T-cell (primary cell): ENCODE measurements at regions not wholly inside any gene's neighbourhood (a gene's known extent, or its start where the extent isn't known, plus 50 kb on each side); places are given as distances from the start of the nearest gene placed in this dataset.
A peak's percentile ranks its signal among the peaks of the same experiment; 100 is the strongest.

ENCODE experiments used
- ATAC-seq, 4 experiments: fragments of 200-7000 bp in 3 of 4; fragments of 150-1000 bp in 1 of 4; cut with Tn5 transposase; replicated peaks in 1 of 4; 1 replicate in 3 of 4; 2 replicates in 1 of 4; pipeline ENCODE4 v1.10.0; 2021; ENCODE audit warnings: moderate library complexity in 3 of 4, mild to moderate bottlenecking in 2 of 4, moderate number of reproducible peaks in 1 of 4
- CTCF ChIA-PET, 2 donors: fragments of 300-600 bp; sonication (Branson Sonifier 250); formaldehyde crosslinking; loops; one replicate each; lab custom pipeline; 2022; ENCODE audit warnings: antibody characterized with exemption in 2 of 2; lab: Charles Lee
- POLR2A ChIA-PET, 2 donors: fragments of 300-600 bp; sonication (Branson Sonifier 250); formaldehyde crosslinking; loops; one replicate each; lab custom pipeline; 2022; ENCODE audit warnings: antibody characterized with exemption in 2 of 2; lab: Charles Lee
- DNase-seq, 35 experiments: peaks; one replicate each; pipeline versions ENCODE4 v3.0.0 to v3.0.0-alpha.2; 2013 to 2023
- H3K27ac ChIP-seq: one replicate; pipeline ENCODE4 v1.5.1; 2013; ENCODE audit warnings: low read length
- H3K27me3 ChIP-seq, 2 experiments: replicated peaks in 1 of 2; 1 replicate in 1 of 2; 2 replicates in 1 of 2; pipeline versions ENCODE4 v1.6.1 to v1.7.0; 2013; ENCODE audit warnings: low read length in 1 of 2, mixed read lengths in 1 of 2; ENCODE audit not compliant: control insufficient read depth in 2 of 2, insufficient read depth in 2 of 2; ENCODE audit errors: extremely low read depth in 1 of 2
- H3K36me3 ChIP-seq, 2 donors: 1 replicate in 1 of 2; 2 replicates in 1 of 2; pipeline versions ENCODE4 v1.6.1 to v1.7.0; 2013; ENCODE audit warnings: low read length in 1 of 2; ENCODE audit not compliant: control insufficient read depth in 2 of 2, insufficient read depth in 1 of 2; ENCODE audit errors: extremely low read depth in 1 of 2
- H3K4me1 ChIP-seq, 2 experiments: 1 replicate in 1 of 2; 2 replicates in 1 of 2; pipeline versions ENCODE4 v1.6.1 to v1.7.0; 2013; ENCODE audit warnings: low read length in 2 of 2, mixed read lengths in 1 of 2; ENCODE audit not compliant: insufficient read depth in 2 of 2, control insufficient read depth in 1 of 2; ENCODE audit errors: extremely low read depth in 1 of 2
- H3K4me3 ChIP-seq, 2 donors: 1 replicate in 1 of 2; 2 replicates in 1 of 2; pipeline versions ENCODE4 v1.5.1 to v1.7.0; 2013; ENCODE audit warnings: mild to moderate bottlenecking in 2 of 2, low read length in 1 of 2, moderate library complexity in 1 of 2; ENCODE audit not compliant: control insufficient read depth in 1 of 2; ENCODE audit errors: extremely low read depth in 1 of 2
- H3K9me3 ChIP-seq: 2 replicates; pipeline ENCODE4 v1.7.0; 2013
- H3K27ac Mint-ChIP-seq, 2 donors: one replicate each; pipeline ENCODE4 v1.8.0; 2020 to 2021; ENCODE audit warnings: mild to moderate bottlenecking in 2 of 2, mixed read lengths in 2 of 2
- H3K27me3 Mint-ChIP-seq, 2 donors: one replicate each; pipeline ENCODE4 v1.8.0; 2021 to 2022; ENCODE audit warnings: mixed read lengths in 2 of 2
- H3K36me3 Mint-ChIP-seq: one replicate; pipeline ENCODE4 v1.8.0; 2021; ENCODE audit warnings: mixed read lengths
- H3K4me1 Mint-ChIP-seq, 3 donors: one replicate each; pipeline ENCODE4 v1.8.0; 2020 to 2022; ENCODE audit warnings: mixed read lengths in 3 of 3, mild to moderate bottlenecking in 1 of 3
- H3K4me3 Mint-ChIP-seq, 3 donors: one replicate each; pipeline ENCODE4 v1.8.0; 2020 to 2022; ENCODE audit warnings: mild to moderate bottlenecking in 3 of 3, mixed read lengths in 3 of 3, moderate library complexity in 3 of 3
- H3K9me3 Mint-ChIP-seq, 3 donors: one replicate each; pipeline ENCODE4 v1.8.0; 2020 to 2022; ENCODE audit warnings: mixed read lengths in 3 of 3
- WGBS: methylation state at CpG from one replicate; pipeline ENCODE4 v1.1.5; 2013; ENCODE audit warnings: missing lambda C conversion rate; ENCODE audit not compliant: insufficient coverage; 5-methylcytosine and 5-hydroxymethylcytosine counted together

GRCh38 chr7:128165927-128166420 is 75.1 kb upstream of the LEP start:
- peak overlapping the region in 1 of 2 donors; percentile 73 for H3K4me3 ChIP-seq
- Mint-ChIP-seq H3K9me3 (peaks cover 0 to 4% (median 0%) of the 10 kb centered on the region in 3 donors), H3K27me3 (peaks cover 64 to 82% of the 10 kb centered on the region in 2 donors), H3K36me3 (no peaks in the 10 kb centered on the region), H3K27ac (no peak overlapping the region), H3K4me3 (peak overlapping the region; percentile 38 to 78 (median 46)), H3K4me1 (peaks cover 18 to 32% (median 23%) of the 10 kb centered on the region in 3 donors)
- ATAC-seq = no peak
- H3K27me3 ChIP-seq = peaks cover 10 to 91% of the 10 kb centered on the region in 2 experiments
- no peaks in the 10 kb centered on the region for H3K36me3 ChIP-seq
- CTCF ChIA-PET = no interaction called here
- WGBS = 31% methylated on average over 12 of the region's 14 CpGs
- H3K9me3 ChIP-seq = no peaks in the 10 kb centered on the region
- POLR2A ChIA-PET = no interaction called here
- no peak for DNase-seq
- H3K27ac ChIP-seq = no peak overlapping the region
- H3K4me1 ChIP-seq = peaks cover 3 to 26% of the 10 kb centered on the region in 2 experiments

GRCh38 chr7:128166603-128167041 is 74.5 kb upstream of the LEP start:
- ChIA-PET CTCF (no interaction called here), POLR2A (interaction anchor here in 1 of 2 donors (0.7 kb wide), 1 partner anchor 33 kb away, joined by 5 read pairs; no protein-coding TSS in a partner anchor)
- H3K9me3 ChIP-seq = no peaks in the 10 kb centered on the region
- H3K27ac Mint-ChIP-seq = no peak overlapping the region
- peaks cover 7 to 94% of the 10 kb centered on the region in 2 experiments for H3K27me3 ChIP-seq
- H3K27me3 Mint-ChIP-seq = peaks cover 60 to 84% of the 10 kb centered on the region in 2 donors
- peaks cover 18 to 32% (median 23%) of the 10 kb centered on the region in 3 donors for H3K4me1 Mint-ChIP-seq
- H3K36me3 Mint-ChIP-seq = no peaks in the 10 kb centered on the region
- peak overlapping the region; percentile 37 to 73 for H3K4me3 ChIP-seq
- DNase-seq = peak in 3 of 35 experiments; percentile 9 to 15 (median 15)
- H3K27ac ChIP-seq = no peak overlapping the region
- peak overlapping the region; percentile 64 to 78 (median 70) for H3K4me3 Mint-ChIP-seq
- peaks cover 3 to 26% of the 10 kb centered on the region in 2 experiments for H3K4me1 ChIP-seq
- no peaks in the 10 kb centered on the region for H3K36me3 ChIP-seq
- peaks cover 0 to 4% (median 0%) of the 10 kb centered on the region in 3 donors for H3K9me3 Mint-ChIP-seq
- 3% methylated on average over 44 of the region's 44 CpGs for WGBS
- peak in 2 of 4 experiments; percentile 14 to 28 for ATAC-seq

GRCh38 chr7:128167042-128167701 is 73.9 kb upstream of the LEP start:
- peak in 3 of 35 experiments; percentile 6 to 34 (median 15) for DNase-seq
- peaks cover 0 to 4% (median 0%) of the 10 kb centered on the region in 3 donors for H3K9me3 Mint-ChIP-seq
- peaks cover 57 to 81% of the 10 kb centered on the region in 2 donors for H3K27me3 Mint-ChIP-seq
- CTCF ChIA-PET = no interaction called here
- peak; percentile 10 to 51 (median 19) for ATAC-seq
- peak overlapping the region; percentile 64 to 78 (median 71) for H3K4me3 Mint-ChIP-seq
- Histone ChIP-seq H3K4me3 (peak overlapping the region; percentile 37 to 73), H3K27me3 (peaks cover 7 to 96% of the 10 kb centered on the region in 2 experiments), H3K36me3 (no peaks in the 10 kb centered on the region), H3K4me1 (peaks cover 3 to 26% of the 10 kb centered on the region in 2 experiments), H3K9me3 (no peaks in the 10 kb centered on the region), H3K27ac (no peak overlapping the region)
- H3K4me1 Mint-ChIP-seq = peaks cover 18 to 32% (median 23%) of the 10 kb centered on the region in 3 donors
- no peaks in the 10 kb centered on the region for H3K36me3 Mint-ChIP-seq
- H3K27ac Mint-ChIP-seq = no peak overlapping the region
- POLR2A ChIA-PET = interaction anchor here in 1 of 2 donors (0.7 kb wide), 1 partner anchor 34 kb away, joined by 5 read pairs; no protein-coding TSS in a partner anchor
- under 1% methylated on average over 52 of the region's 59 CpGs for WGBS

GRCh38 chr7:128167791-128168666 is 73.0 kb upstream of the LEP start:
- peaks cover 48 to 73% of the 10 kb centered on the region in 2 donors for H3K27me3 Mint-ChIP-seq
- ATAC-seq = peak in 3 of 4 experiments; percentile 25 to 44 (median 28)
- H3K4me3 Mint-ChIP-seq = peak overlapping the region; percentile 56 to 78 (median 67)

GRCh38 chr7:128168667-128169210 is 72.3 kb upstream of the LEP start:
- CTCF ChIA-PET = no interaction called here
- H3K36me3 Mint-ChIP-seq = no peaks in the 10 kb centered on the region
- peaks cover 4 to 86% of the 10 kb centered on the region in 2 experiments for H3K27me3 ChIP-seq
- no peaks in the 10 kb centered on the region for H3K9me3 Mint-ChIP-seq
- peak overlapping the region in 1 of 2 donors; percentile 19 for H3K27ac Mint-ChIP-seq
- H3K36me3 ChIP-seq = no peaks in the 10 kb centered on the region
- peaks cover 3 to 26% of the 10 kb centered on the region in 2 experiments for H3K4me1 ChIP-seq
- H3K4me1 Mint-ChIP-seq = peaks cover 18 to 32% (median 23%) of the 10 kb centered on the region in 3 donors
- POLR2A ChIA-PET = no interaction called here
- no peaks in the 10 kb centered on the region for H3K9me3 ChIP-seq
- H3K4me3 ChIP-seq = no peak overlapping the region
- peak overlapping the region; percentile 56 to 78 (median 67) for H3K4me3 Mint-ChIP-seq
- DNase-seq (peak in 8 of 35 experiments; percentile 7 to 24 (median 15)), ATAC-seq (peak in 2 of 4 experiments; percentile 11 to 22)
- peaks cover 41 to 67% of the 10 kb centered on the region in 2 donors for H3K27me3 Mint-ChIP-seq
- no peak overlapping the region for H3K27ac ChIP-seq
- 14% methylated on average over 11 of the region's 16 CpGs for WGBS

More at GRCh38 chr7:128167791-128168666, 73.0 kb upstream of the LEP start:
- WGBS = 8% methylated on average over 40 of the region's 59 CpGs
- H3K9me3 ChIP-seq = no peaks in the 10 kb centered on the region
- DNase-seq = peak in 1 of 35 experiments; percentile 6
- no peaks in the 10 kb centered on the region for H3K36me3 Mint-ChIP-seq
- peaks cover 18 to 32% (median 23%) of the 10 kb centered on the region in 3 donors for H3K4me1 Mint-ChIP-seq
- H3K27me3 ChIP-seq = peaks cover 7 to 89% of the 10 kb centered on the region in 2 experiments
- H3K27ac Mint-ChIP-seq = peak overlapping the region in 1 of 2 donors; percentile 19
- CTCF ChIA-PET = no interaction called here
- H3K4me3 ChIP-seq = peak overlapping the region; percentile 10 to 46
- peaks cover 3 to 26% of the 10 kb centered on the region in 2 experiments for H3K4me1 ChIP-seq
- POLR2A ChIA-PET = no interaction called here
- H3K9me3 Mint-ChIP-seq = no peaks in the 10 kb centered on the region
- no peaks in the 10 kb centered on the region for H3K36me3 ChIP-seq
- no peak overlapping the region for H3K27ac ChIP-seq
